Breast epithelium (tissue), 4 donors: ENCODE measurements at regions not wholly inside any gene's neighbourhood (a gene's known extent, or its start where the extent isn't known, plus 50 kb on each side); places are given as distances from the start of the nearest gene placed in this dataset.

Experiments
- DNase-seq, 2 donors: peaks; one replicate each; pipeline ENCODE4 v3.0.0-alpha.2; 2019; ENCODE audit warnings: low spot score in 2 of 2
- H3K27ac ChIP-seq, 2 donors: fragments of 200-600 bp; sonication (generic) in 1 of 2; one replicate each; pipeline ENCODE4 v1.5.1; 2016 to 2019; ENCODE audit warnings: mild to moderate bottlenecking in 1 of 2
- H3K27me3 ChIP-seq, 2 donors: fragments of 200-600 bp; sonication (generic) in 1 of 2; one replicate each; pipeline versions ENCODE4 v1.5.1 to v1.6.0; 2017 to 2019; ENCODE audit warnings: control low read depth in 1 of 2, mild to moderate bottlenecking in 1 of 2
- H3K36me3 ChIP-seq: fragments of 200-600 bp; one replicate; pipeline ENCODE4 v1.5.1; 2019
- H3K4me1 ChIP-seq, 2 donors: fragments of 200-600 bp; sonication (generic); one replicate each; pipeline ENCODE4 v1.5.1; 2016 to 2019; ENCODE audit warnings: control low read depth in 1 of 2
- H3K4me3 ChIP-seq, 3 donors: fragments of 200-600 bp; sonication (generic); 1 replicate in 2 of 3; 2 replicates in 1 of 3; pipeline ENCODE4 v1.5.1; 2016 to 2019; ENCODE audit warnings: mild to moderate bottlenecking in 3 of 3, moderate library complexity in 2 of 3
- H3K9me3 ChIP-seq, 2 donors: fragments of 200-600 bp; sonication (generic) in 1 of 2; one replicate each; pipeline ENCODE4 v1.5.1; 2016 to 2019; ENCODE audit warnings: control low read depth in 1 of 2
- POLR2A ChIP-seq: fragments of 450-650 bp; IDR thresholded peaks from one replicate; pipeline ENCODE4 v1.6.1; 2016; ENCODE audit warnings: antibody characterized with exemption, mild to moderate bottlenecking, moderate library complexity
- POLR2AphosphoS5 ChIP-seq, 3 donors: sonication (generic); formaldehyde crosslinking; IDR thresholded peaks; one replicate each; pipeline ENCODE4 v1.6.1; 2017; ENCODE audit warnings: antibody characterized with exemption in 3 of 3
- intact Hi-C: fragments of 100-400 bp; cut with DNase I; formaldehyde crosslinking; loops from one replicate; pipeline ENCODE4 v1.15.1; 2023; ENCODE audit warnings: low total_unique reads
- TF ChIP-seq, protein P1 (sequence below), 3 donors: fragments of 450-650 bp; IDR thresholded peaks; one replicate each; pipeline ENCODE4 v1.5.1; 2016 to 2017; ENCODE audit warnings: antibody characterized with exemption in 3 of 3, mild to moderate bottlenecking in 3 of 3, moderate library complexity in 3 of 3

DNA sequence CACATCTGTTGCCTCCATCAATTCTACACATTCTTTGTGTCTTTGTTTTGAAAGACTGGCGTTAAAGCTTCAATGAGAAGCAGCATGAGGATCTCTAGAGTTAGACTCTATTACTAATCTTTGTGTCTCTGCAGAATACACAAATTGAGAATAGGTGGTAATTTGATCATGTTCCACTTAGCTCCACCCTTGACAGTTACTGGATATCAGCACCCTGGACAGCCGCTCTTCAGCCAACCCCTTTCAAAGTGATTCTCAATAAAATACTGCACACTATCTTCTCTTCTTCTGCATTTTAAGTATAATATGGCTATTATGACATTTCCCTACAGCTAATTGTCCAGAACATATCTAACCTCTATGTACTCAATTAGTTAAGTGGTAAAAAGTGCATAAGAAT is 54.3 kb upstream of the CNR1 start:
- H3K27me3 ChIP-seq = no peaks in the 10 kb centered on the region
- no peak for DNase-seq

DNA sequence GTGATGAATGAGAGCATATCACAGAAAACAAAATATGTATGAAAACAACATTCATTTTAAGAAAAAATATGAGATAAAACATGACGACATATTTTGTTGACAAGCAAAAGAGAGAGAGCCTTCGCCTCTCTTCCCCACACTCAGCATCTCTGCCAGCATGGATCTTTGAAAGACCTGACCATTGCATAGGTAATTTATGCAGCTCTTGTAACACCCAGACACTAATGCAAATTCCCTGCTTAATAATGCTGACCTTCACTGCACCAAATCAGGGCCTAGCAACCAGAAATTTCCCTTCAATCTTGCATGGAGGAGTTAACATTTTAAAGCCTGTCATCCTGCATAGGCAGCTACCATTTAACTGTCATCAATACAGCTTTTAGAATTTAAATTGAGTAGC is 50.0 kb upstream of the CNR1 start:
- intact Hi-C loops = no loop called here
- Histone ChIP-seq H3K4me1 (no peaks in the 10 kb centered on the region), H3K36me3 (no peaks in the 10 kb centered on the region), H3K27me3 (no peaks in the 10 kb centered on the region), H3K27ac (no peak overlapping the region), H3K4me3 (no peak overlapping the region), H3K9me3 (no peaks in the 10 kb centered on the region)
- DNase-seq = no peak
- TF ChIP-seq POLR2A = no peak
- no peak for TF ChIP-seq POLR2AphosphoS5 (IDR thresholded peaks at IDR 0.05)
- TF ChIP-seq, protein P1, sequence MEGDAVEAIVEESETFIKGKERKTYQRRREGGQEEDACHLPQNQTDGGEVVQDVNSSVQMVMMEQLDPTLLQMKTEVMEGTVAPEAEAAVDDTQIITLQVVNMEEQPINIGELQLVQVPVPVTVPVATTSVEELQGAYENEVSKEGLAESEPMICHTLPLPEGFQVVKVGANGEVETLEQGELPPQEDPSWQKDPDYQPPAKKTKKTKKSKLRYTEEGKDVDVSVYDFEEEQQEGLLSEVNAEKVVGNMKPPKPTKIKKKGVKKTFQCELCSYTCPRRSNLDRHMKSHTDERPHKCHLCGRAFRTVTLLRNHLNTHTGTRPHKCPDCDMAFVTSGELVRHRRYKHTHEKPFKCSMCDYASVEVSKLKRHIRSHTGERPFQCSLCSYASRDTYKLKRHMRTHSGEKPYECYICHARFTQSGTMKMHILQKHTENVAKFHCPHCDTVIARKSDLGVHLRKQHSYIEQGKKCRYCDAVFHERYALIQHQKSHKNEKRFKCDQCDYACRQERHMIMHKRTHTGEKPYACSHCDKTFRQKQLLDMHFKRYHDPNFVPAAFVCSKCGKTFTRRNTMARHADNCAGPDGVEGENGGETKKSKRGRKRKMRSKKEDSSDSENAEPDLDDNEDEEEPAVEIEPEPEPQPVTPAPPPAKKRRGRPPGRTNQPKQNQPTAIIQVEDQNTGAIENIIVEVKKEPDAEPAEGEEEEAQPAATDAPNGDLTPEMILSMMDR (IDR thresholded peaks at IDR 0.05) = no peak

More for the DNA sequence above, 54.3 kb upstream of the CNR1 start:
- H3K4me3 ChIP-seq = no peak overlapping the region
- no peaks in the 10 kb centered on the region for H3K4me1 ChIP-seq
- H3K9me3 ChIP-seq = no peaks in the 10 kb centered on the region
- H3K36me3 ChIP-seq = no peaks in the 10 kb centered on the region
- intact Hi-C loops = no loop called here
- TF ChIP-seq POLR2A (no peak), POLR2AphosphoS5 (IDR thresholded peaks at IDR 0.05) (no peak)
- TF ChIP-seq, protein P1 (IDR thresholded peaks at IDR 0.05) = no peak
- no peak overlapping the region for H3K27ac ChIP-seq
